GM23248 (cell line): ENCODE measurements at regions not wholly inside any gene's neighbourhood (a gene's known extent, or its start where the extent isn't known, plus 50 kb on each side); places are given as distances from the start of the nearest gene placed in this dataset.

ENCODE experiments used
- DNase-seq: peaks from one replicate; pipeline ENCODE4 v3.0.0-alpha.2; 2015
- H2AFZ ChIP-seq: fragments of 200-600 bp; sonication (generic); 2 replicates; pipeline ENCODE4 v1.6.1; 2016; ENCODE audit warnings: antibody characterized with exemption
- H3F3A ChIP-seq: fragments of 200-600 bp; sonication (generic); 2 replicates; pipeline ENCODE4 v1.6.1; 2016; ENCODE audit warnings: mild to moderate bottlenecking, antibody characterized with exemption, mixed run types; ENCODE audit not compliant: insufficient read depth
- H3K27ac ChIP-seq: fragments of 200-600 bp; sonication (generic); 2 replicates; pipeline ENCODE4 v1.5.1; 2016; ENCODE audit warnings: mild to moderate bottlenecking
- H3K27me3 ChIP-seq: fragments of 200-600 bp; sonication (generic); replicated peaks from 2 replicates; pipeline ENCODE4 v1.6.1; 2016; ENCODE audit warnings: mild to moderate bottlenecking; ENCODE audit not compliant: insufficient read depth
- H3K36me3 ChIP-seq: fragments of 200-600 bp; sonication (generic); 2 replicates; pipeline ENCODE4 v1.6.1; 2016; ENCODE audit warnings: low read depth, mild to moderate bottlenecking
- H3K4me1 ChIP-seq: fragments of 200-600 bp; sonication (generic); 2 replicates; pipeline ENCODE4 v1.6.1; 2016; ENCODE audit warnings: mild to moderate bottlenecking; ENCODE audit not compliant: insufficient read depth
- H3K4me2 ChIP-seq: fragments of 200-600 bp; sonication (generic); one replicate; pipeline ENCODE4 v1.6.1; 2016; ENCODE audit warnings: mild to moderate bottlenecking; ENCODE audit not compliant: unreplicated experiment
- H3K4me3 ChIP-seq: fragments of 200-600 bp; sonication (generic); 2 replicates; pipeline ENCODE4 v1.5.1; 2016; ENCODE audit warnings: mild to moderate bottlenecking
- H3K79me2 ChIP-seq: fragments of 200-600 bp; sonication (generic); 2 replicates; pipeline ENCODE4 v1.6.1; 2016; ENCODE audit warnings: mild to moderate bottlenecking; ENCODE audit not compliant: insufficient read depth
- H3K9ac ChIP-seq: fragments of 200-600 bp; sonication (generic); 2 replicates; pipeline ENCODE4 v1.6.1; 2016; ENCODE audit warnings: mild to moderate bottlenecking
- H3K9me2 ChIP-seq: fragments of 200-600 bp; sonication (generic); 2 replicates; pipeline ENCODE4 v1.6.1; 2016; ENCODE audit warnings: mixed run types, mild to moderate bottlenecking, moderate library complexity; ENCODE audit not compliant: insufficient read depth
- H3K9me3 ChIP-seq: fragments of 200-600 bp; sonication (generic); one replicate; pipeline ENCODE4 v1.6.1; 2017; ENCODE audit warnings: low read depth
- H4K20me1 ChIP-seq: fragments of 200-600 bp; sonication (generic); 2 replicates; pipeline ENCODE4 v1.6.0; 2016; ENCODE audit not compliant: insufficient read depth
- EZH2 ChIP-seq: fragments of 200-600 bp; sonication (generic); IDR thresholded peaks from 2 replicates; pipeline ENCODE4 v1.6.1; 2018; ENCODE audit warnings: antibody characterized with exemption, mild to moderate bottlenecking; ENCODE audit not compliant: insufficient read depth, poor library complexity, severe bottlenecking
- EZH2phosphoT487 ChIP-seq: fragments of 200-600 bp; sonication (generic); IDR thresholded peaks from 2 replicates; pipeline ENCODE4 v1.6.1; 2018; ENCODE audit warnings: antibody characterized with exemption, moderate library complexity, mild to moderate bottlenecking, low read depth; ENCODE audit not compliant: insufficient read depth
- WGBS, 2 experiments: methylation state at CpG; one replicate each; pipeline ENCODE4 v1.1.6; 2015 to 2017; ENCODE audit warnings: low lambda C conversion rate in 2 of 2, low coverage in 1 of 2; ENCODE audit errors: missing lambda C conversion rate in 2 of 2; 5-methylcytosine and 5-hydroxymethylcytosine counted together
- in situ Hi-C: fragments of 300-500 bp; cut with MboI; formaldehyde crosslinking; loops from 2 replicates; pipeline ENCODE4 v1.15.0; 2020

- H3K9ac ChIP-seq: no peak overlapping the region
- H3K36me3 ChIP-seq: no peaks in the 10 kb centered on the region
- H3K9me2 ChIP-seq: no peaks in the 10 kb centered on the region
- no peak for TF ChIP-seq EZH2
- no peak for TF ChIP-seq EZH2phosphoT487
- DNase-seq: no peak
- no peak overlapping the region for H3K27ac ChIP-seq
- in situ Hi-C loops: no loop called here
- no peaks in the 10 kb centered on the region for H3F3A ChIP-seq
- no peaks in the 10 kb centered on the region for H3K4me1 ChIP-seq
- H2AFZ ChIP-seq: no peak overlapping the region
- no peaks in the 10 kb centered on the region for H3K9me3 ChIP-seq
- no peak overlapping the region for H3K4me2 ChIP-seq
- H3K4me3 ChIP-seq: no peak overlapping the region
- H3K27me3 ChIP-seq: no peaks in the 10 kb centered on the region; the same call in 1 of the 2 replicates
- H3K79me2 ChIP-seq: no peaks in the 10 kb centered on the region
- H4K20me1 ChIP-seq: no peaks in the 10 kb centered on the region
- 5 to 16% methylated on average over 1 of the region's 1 CpG for whole genome bisulfite sequencing, 2 experiments
Measured at GRCh38 chr18:40824291-40824690, 1130.7 kb upstream of the PIK3C3 start.

- Histone ChIP-seq H3K27ac (no peak overlapping the region), H3K4me3 (no peak overlapping the region), H4K20me1 (no peaks in the 10 kb centered on the region), H3K4me2 (no peak overlapping the region), H3K9me3 (no peaks in the 10 kb centered on the region), H3K36me3 (no peaks in the 10 kb centered on the region), H3K9ac (no peak overlapping the region), H3K4me1 (no peaks in the 10 kb centered on the region), H3K9me2 (no peaks in the 10 kb centered on the region), H2AFZ (no peak overlapping the region), H3K27me3 (no peaks in the 10 kb centered on the region; the same call in 1 of the 2 replicates), H3F3A (no peaks in the 10 kb centered on the region), H3K79me2 (no peaks in the 10 kb centered on the region)
- 38 to 61% methylated on average over 5 to 6 of the region's 6 CpGs for WGBS, 2 experiments
- DNase-seq: no peak
- TF ChIP-seq EZH2phosphoT487 (no peak), EZH2 (no peak)
- in situ Hi-C loops: no loop called here
Measured at GRCh38 chr18:40821596-40822243, 1133.3 kb upstream of the PIK3C3 start.

- no peaks in the 10 kb centered on the region for H3K27me3 ChIP-seq
- H3K4me3 ChIP-seq: no peak overlapping the region
- H3K9me2 ChIP-seq: no peaks in the 10 kb centered on the region
- peaks cover 6% of the 10 kb centered on the region; the same call in 1 of the 2 replicates for H3F3A ChIP-seq
- H3K9me3 ChIP-seq: no peaks in the 10 kb centered on the region
- H2AFZ ChIP-seq: no peak overlapping the region
- TF ChIP-seq EZH2phosphoT487: no peak
- TF ChIP-seq EZH2: no peak
- no peak overlapping the region for H3K27ac ChIP-seq
- H3K4me1 ChIP-seq: peaks cover 21% of the 10 kb centered on the region
- H3K79me2 ChIP-seq: no peaks in the 10 kb centered on the region
- H3K36me3 ChIP-seq: no peaks in the 10 kb centered on the region
- peak; percentile 38 for DNase-seq
- H4K20me1 ChIP-seq: no peaks in the 10 kb centered on the region
- H3K4me2 ChIP-seq: peak overlapping the region; percentile 8
- no peak overlapping the region for H3K9ac ChIP-seq
- in situ Hi-C loops: no loop called here
- 0% methylated on average over 1 of the region's 1 CpG for WGBS, 2 experiments
Measured at GRCh38 chr18:40812981-40813515, 1142.0 kb upstream of the PIK3C3 start.

GRCh38 chr18:40810372-40810771, 1144.7 kb upstream of the PIK3C3 start:
- Histone ChIP-seq H3K9me3 (no peaks in the 10 kb centered on the region), H3K9me2 (no peaks in the 10 kb centered on the region), H3K27ac (0 out of 2 replicates have a peak overlapping the region, but pooled peaks have one; percentile 6), H3K4me2 (no peak overlapping the region), H3K4me1 (peaks cover 21% of the 10 kb centered on the region), H3K36me3 (no peaks in the 10 kb centered on the region), H3F3A (peaks cover 6% of the 10 kb centered on the region; the same call in 1 of the 2 replicates), H3K4me3 (no peak overlapping the region), H3K27me3 (no peaks in the 10 kb centered on the region), H3K9ac (no peak overlapping the region), H3K79me2 (no peaks in the 10 kb centered on the region), H2AFZ (no peak overlapping the region), H4K20me1 (no peaks in the 10 kb centered on the region)
- TF ChIP-seq EZH2phosphoT487 (no peak), EZH2 (no peak)
- peak; percentile 59 for DNase-seq
- in situ Hi-C loops: no loop called here

GRCh38 chr18:40789286-40789685, 1165.7 kb upstream of the PIK3C3 start:
- Histone ChIP-seq H3K36me3 (no peaks in the 10 kb centered on the region), H4K20me1 (no peaks in the 10 kb centered on the region), H3K79me2 (no peaks in the 10 kb centered on the region), H3K9me3 (no peaks in the 10 kb centered on the region), H3K9me2 (no peaks in the 10 kb centered on the region), H3F3A (no peaks in the 10 kb centered on the region), H3K4me1 (no peaks in the 10 kb centered on the region), H3K4me2 (no peak overlapping the region), H3K27me3 (no peaks in the 10 kb centered on the region), H3K27ac (no peak overlapping the region), H3K9ac (no peak overlapping the region), H3K4me3 (no peak overlapping the region), H2AFZ (no peak overlapping the region)
- 25 to 26% methylated on average over 4 of the region's 4 CpGs for WGBS, 2 experiments
- in situ Hi-C loops: no loop called here
- no peak for TF ChIP-seq EZH2
- no peak for TF ChIP-seq EZH2phosphoT487
- DNase-seq: no peak
